NCI-H460 (cell line): ENCODE measurements at regions not wholly inside any gene's neighbourhood (a gene's known extent, or its start where the extent isn't known, plus 50 kb on each side); places are given as distances from the start of the nearest gene placed in this dataset.

Experiments
- DNase-seq: peaks from one replicate; pipeline ENCODE4 v3.0.0-alpha.2; 2016; ENCODE audit warnings: low read depth; ENCODE audit errors: extremely low read depth
- small RNA-seq, 2 experiments: library from RNA; depleted of rRNA; stranded (forward); fragments of <200 nt; gene quantifications; one replicate each; pipeline ENCODE3, GENCODE V24; 2014

- no peak for DNase-seq
These were observed 70.4 kb upstream of the C15orf39 start for GRCh38 chr15:75131269-75131643.

DNA sequence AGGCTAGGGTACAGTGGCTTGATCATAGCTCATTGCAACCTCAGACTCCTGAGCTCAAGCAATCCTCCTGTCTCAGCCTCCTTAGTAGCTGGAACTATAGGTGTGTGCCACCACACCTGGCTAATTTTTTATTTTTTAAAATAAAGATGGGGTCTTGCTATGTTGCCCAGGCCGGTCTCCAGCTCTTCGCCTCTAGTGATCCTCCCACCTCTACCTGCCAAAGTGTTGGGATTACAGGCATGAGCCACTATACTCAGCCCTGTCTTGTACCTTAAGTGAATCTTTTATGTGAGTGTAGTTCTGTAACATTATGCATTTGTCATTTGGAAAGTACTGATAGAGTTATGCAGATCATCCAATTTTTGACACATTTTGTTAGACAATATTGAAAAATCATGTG, 66.9 kb upstream of the C15orf39 start:
- no peak for DNase-seq

- DNase-seq: no peak
These were observed 65.6 kb upstream of the C15orf39 start for GRCh38 chr15:75136118-75136517.

GRCh38 chr15:75136758-75137157, 64.9 kb upstream of the C15orf39 start:
- DNase-seq: no peak

DNA sequence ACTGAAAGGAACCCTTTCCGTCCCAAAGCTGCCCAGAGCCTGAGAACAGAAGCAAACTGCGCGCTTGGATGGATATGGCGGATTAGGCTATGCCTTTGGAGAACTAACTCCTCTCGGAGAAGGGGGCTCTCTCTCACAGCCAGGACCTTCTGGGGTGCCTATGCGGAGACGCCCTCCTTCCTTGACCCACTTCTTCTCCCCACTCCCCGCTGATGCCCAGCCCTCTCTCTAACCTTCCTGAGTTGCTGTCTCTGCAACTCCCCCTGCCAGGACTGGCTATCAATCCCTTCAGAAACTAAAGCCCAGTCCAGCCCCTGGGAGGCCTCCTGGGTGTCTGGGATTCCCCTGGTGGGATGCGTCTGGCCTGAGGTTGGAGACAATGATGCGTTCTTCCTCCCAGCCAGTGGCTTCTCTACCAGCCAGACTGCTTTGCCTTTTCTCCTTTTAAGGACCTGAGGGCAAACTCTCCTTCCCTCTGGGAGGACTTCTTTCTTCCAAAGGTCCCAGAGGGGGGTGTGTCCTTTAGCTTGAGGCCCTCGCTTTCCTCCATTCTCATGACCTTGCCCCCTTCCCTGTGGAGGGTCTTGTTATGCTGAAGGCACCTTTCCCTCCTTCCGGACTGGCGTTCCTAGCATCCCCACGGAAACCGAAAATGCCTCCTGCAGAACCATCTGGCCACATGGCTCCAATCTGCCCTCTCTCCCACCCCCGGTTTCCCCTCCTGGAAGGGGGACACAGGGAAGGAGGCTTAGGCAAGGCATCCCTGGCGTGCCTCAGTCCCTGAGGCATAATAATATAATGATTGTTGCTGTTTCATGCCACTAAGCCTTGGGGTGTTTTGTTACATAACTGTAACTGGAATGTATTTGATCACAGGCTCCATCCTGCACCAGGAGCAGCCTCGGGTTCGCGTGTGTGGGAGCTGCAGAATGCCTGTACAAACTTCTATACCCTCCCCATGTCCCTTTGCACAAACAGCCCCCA, 63.4 kb upstream of the C15orf39 start:
- DNase-seq: no peak

DNA sequence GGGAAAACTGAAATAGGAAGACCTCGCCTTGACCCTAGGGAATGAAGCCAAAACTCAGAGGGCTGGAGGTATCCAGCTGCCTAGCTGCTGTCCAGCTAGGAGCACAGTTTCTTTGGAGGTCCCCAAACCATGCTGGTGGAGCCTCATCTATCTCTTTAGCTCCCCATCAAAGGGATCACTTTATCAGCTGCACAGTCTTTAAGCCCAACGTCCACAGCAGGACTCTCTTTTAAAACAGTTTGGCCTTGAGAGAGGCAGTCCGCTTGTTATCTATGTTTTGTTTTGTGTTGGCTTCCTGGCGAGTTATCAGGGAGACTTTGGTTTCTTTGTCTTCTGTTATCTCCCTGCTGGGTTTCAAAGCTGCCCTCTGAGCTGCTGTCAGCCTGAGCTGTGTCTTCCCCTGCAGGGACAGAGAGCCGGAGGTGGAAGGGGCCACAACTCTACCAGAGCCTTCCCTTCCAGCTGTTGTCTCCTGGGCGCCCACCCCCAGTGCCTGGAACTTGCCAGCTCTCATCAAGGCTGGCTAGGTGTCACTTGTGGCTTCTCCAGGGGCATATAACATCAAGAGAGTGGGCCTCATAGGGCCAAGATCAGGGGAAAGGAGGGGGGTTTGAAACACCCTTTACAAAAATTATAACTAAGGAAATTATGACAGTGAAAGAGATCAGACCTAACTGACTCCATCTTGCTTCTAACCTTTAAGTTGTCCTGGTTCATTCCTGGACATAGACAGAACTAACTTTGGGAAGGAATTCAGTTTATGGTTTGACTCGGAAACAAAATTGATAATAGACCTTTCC, 61.4 kb upstream of the C15orf39 start:
- no peak for DNase-seq

DNA sequence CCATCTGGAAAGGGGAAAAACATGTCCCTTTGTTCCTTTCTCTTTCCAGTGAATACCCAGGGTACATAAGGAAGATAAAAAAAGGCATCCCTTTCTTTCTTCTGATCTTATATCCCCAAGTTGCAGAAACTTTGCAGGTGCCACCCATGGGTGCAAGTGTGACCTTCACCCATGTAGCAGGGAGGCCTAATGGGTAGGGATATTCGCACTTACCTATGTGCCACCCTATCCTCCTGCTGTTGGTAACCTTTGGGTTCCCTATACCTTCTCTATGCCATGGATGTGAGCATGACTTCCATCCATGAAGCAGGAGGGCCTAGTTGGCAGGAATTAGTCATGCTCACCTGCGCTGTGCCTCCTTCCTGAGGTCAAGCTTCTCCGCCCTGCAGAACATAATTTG, 59.2 kb upstream of the C15orf39 start:
- DNase-seq: no peak

DNA sequence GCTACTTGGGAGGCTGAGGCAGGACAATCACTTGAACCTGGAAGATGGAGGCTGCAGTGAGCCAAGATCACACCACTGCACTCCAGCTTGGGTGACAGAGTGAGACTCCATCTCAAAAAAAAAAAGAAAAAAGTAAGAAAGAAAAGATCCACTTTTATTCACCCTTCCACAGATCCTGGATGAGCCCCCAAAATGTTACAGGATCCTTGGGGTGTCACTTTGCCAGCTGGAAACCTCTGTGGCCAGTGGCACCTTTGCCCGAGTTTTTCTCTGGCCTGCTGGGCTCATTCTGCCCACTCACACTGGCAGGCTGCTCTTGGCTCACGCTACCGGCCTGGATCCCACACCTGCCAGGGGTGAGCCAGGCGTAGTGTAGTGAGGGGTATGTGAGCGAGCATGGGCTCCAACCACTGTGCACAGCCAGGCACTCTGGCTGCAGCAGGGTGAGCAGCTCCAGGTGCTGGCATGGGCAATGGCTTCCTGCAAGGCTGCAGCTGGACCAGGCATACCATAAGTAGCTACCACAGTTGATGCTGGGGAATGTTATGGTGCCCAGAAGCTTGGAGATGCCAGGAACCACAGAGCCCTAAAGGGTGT, 57.8 kb upstream of the C15orf39 start:
- DNase-seq: no peak

GRCh38 chr15:75145027-75145841, 56.4 kb upstream of the C15orf39 start:
- DNase-seq: no peak

DNA sequence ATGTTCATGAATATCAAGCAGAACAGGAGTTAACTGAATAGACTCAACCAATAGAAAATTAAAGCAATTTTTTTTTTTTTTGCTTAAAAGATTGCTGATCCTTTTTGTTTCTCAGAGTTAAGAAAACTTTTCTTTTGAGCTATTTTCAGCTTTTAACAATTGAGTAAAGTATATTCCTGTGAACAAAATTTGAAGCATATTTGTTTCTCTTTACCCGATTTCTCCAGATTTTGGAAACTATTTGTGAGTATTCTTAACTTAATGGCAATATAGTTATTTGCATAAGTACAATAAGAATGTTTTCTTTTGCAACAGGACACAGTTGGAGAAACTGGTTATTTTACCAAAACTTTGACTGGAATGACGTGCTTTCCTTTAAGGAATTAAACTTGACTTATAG, 53.4 kb upstream of the C15orf39 start:
- DNase-seq: no peak

- DNase-seq: peak; percentile 80
These were observed 51.6 kb upstream of the C15orf39 start for GRCh38 chr15:75149867-75150709.

DNA sequence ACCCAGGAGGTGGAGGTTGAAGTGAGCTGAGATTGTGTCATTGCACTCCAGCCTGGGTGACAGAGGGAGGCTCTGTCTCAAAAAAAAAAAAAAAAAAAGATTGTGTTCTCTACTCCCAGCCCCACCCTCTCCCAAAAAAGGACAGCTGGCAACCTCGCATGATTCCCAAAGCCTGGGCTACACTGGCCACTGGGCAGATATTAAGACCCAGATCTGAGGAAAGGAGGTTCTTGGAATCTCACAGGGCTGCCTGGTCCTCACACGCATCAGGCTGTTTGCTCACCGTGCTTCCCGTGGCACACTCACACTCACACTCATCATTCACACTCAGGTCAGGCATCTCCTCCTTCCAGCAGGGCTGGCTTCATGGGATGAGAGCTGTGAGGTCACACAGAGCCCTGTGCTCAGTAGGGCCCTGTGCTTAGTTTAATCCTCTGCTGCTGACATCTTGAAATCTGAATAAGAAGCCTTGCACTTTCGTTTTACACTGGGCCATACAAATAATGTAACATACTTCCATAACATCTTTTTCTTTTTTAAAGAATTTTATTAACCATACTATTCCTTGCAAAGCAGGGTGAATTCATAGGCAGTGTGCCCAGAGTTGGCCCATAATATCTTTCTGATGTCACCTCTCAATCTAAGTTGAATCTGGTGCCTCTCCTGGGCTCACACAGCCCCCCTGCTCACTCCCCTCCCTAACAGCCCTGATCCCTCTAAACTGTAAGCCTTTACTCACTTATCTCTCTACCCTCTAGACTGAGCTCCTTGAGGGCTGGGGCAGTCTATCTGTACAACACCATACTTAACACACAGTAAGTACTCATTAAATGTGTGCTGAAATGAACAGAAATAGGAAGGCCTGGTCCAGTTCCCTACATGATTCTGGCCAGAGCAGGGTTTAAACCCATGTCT, 50.2 kb upstream of the C15orf39 start:
- no peak for DNase-seq

Small RNA genes lying in the stretch of these regions (small RNA-seq; reads per million reads assigned to genes)
- gene RF00017 (0 reads per million in 2 experiments), gene RF00601 (0 reads per million in 2 experiments)
